ENCODE measurements at regions not wholly inside any gene's neighbourhood (a gene's known extent, or its start where the extent isn't known, plus 50 kb on each side); places are given as distances from the start of the nearest gene placed in this dataset.

DNA sequence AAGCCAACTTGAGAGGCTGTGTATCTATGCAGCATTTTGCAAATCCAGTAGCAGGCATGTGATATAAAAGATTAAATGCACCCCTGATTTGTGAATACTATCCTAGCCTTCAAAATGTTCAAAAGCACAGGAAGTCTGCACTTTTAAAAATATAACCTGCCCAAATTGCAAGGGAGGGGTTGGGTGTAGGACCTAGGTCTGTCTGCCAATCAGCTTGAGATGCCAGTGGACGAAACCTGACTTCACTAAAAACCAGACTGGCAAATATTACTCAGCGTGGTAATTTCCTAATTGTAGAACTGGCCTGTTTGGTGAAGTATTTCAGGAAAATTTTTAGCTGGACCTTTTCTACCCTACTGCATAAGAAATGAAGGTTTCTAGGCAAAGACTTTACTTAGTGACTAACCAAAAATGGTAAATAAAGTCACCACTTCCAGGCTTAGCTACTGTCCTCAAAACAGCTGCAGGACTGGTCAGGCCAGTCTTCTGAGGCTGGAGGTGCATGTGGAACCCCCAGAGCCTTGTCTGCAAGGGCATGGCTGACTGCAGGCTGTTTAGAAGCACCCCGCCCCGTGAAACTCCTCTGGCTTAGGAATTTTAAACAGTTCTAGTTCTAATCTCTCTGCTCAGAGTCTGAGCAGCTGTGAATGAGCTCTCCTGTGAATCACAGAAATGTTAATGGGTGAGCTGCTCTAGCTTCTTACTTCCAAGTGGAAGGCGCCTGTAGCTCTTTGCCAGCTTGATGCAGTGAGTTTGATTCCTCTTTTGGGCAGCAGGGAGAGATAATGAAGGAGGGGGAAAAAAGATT is 104.4 kb upstream of the ESR1 start:
- no peak overlapping the region for H3K27ac Mint-ChIP-seq
- H3K4me1 Mint-ChIP-seq, result peaks cover 24% of the 10 kb centered on the region
- no peak overlapping the region for H3K4me3 Mint-ChIP-seq
- DNase-seq, result peak; percentile 69
- Histone ChIP-seq H3K27me3 (ENCODE audit: control insufficient read depth, insufficient read depth, low read length, poor library complexity, severe bottlenecking) (no peaks in the 10 kb centered on the region), H3K9me3 (ENCODE audit: control insufficient read depth, low read length) (no peaks in the 10 kb centered on the region), H3K9ac (ENCODE audit: extremely low read depth, low read length, poor library complexity, severe bottlenecking) (no peak overlapping the region), H3K36me3 (ENCODE audit: control insufficient read depth, insufficient read depth, low read length) (no peaks in the 10 kb centered on the region), H3K4me3 (ENCODE audit: low read length) (no peak overlapping the region), H3K27ac (ENCODE audit: low read depth, low read length) (no peak overlapping the region), H3K4me1 (ENCODE audit: control insufficient read depth, insufficient read depth, low read length) (peaks cover 15% of the 10 kb centered on the region)
- H3K36me3 Mint-ChIP-seq (ENCODE audit: low read depth), result no peaks in the 10 kb centered on the region
- H3K27me3 Mint-ChIP-seq (ENCODE audit: insufficient read depth), result no peaks in the 10 kb centered on the region
- no peaks in the 10 kb centered on the region for H3K9me3 Mint-ChIP-seq
- TF ChIP-seq, protein P1, sequence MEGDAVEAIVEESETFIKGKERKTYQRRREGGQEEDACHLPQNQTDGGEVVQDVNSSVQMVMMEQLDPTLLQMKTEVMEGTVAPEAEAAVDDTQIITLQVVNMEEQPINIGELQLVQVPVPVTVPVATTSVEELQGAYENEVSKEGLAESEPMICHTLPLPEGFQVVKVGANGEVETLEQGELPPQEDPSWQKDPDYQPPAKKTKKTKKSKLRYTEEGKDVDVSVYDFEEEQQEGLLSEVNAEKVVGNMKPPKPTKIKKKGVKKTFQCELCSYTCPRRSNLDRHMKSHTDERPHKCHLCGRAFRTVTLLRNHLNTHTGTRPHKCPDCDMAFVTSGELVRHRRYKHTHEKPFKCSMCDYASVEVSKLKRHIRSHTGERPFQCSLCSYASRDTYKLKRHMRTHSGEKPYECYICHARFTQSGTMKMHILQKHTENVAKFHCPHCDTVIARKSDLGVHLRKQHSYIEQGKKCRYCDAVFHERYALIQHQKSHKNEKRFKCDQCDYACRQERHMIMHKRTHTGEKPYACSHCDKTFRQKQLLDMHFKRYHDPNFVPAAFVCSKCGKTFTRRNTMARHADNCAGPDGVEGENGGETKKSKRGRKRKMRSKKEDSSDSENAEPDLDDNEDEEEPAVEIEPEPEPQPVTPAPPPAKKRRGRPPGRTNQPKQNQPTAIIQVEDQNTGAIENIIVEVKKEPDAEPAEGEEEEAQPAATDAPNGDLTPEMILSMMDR (conservative IDR thresholded peaks at IDR 0.05), result no peak
- WGBS, 2 experiments (ENCODE audit: insufficient coverage in 1 of 2, insufficient read length in 1 of 2), result 88 to 96% methylated on average over 3 to 5 of the region's 5 CpGs

GRCh38 chr6:151704383-151704782 is 103.1 kb upstream of the ESR1 start:
- Mint-ChIP-seq H3K27ac (no peak overlapping the region), H3K4me3 (no peak overlapping the region), H3K27me3 (ENCODE audit: insufficient read depth) (no peaks in the 10 kb centered on the region), H3K36me3 (ENCODE audit: low read depth) (no peaks in the 10 kb centered on the region), H3K9me3 (no peaks in the 10 kb centered on the region), H3K4me1 (peaks cover 27% of the 10 kb centered on the region)
- H3K4me1 ChIP-seq (ENCODE audit: control insufficient read depth, insufficient read depth, low read length), result peaks cover 15% of the 10 kb centered on the region
- 91 to 95% methylated on average over 4 to 5 of the region's 5 CpGs for WGBS, 2 experiments (ENCODE audit: insufficient coverage in 1 of 2, insufficient read length in 1 of 2)
- no peak overlapping the region for H3K4me3 ChIP-seq (ENCODE audit: low read length)
- no peaks in the 10 kb centered on the region for H3K36me3 ChIP-seq (ENCODE audit: control insufficient read depth, insufficient read depth, low read length)
- H3K9ac ChIP-seq (ENCODE audit: extremely low read depth, low read length, poor library complexity, severe bottlenecking), result no peak overlapping the region
- H3K27me3 ChIP-seq (ENCODE audit: control insufficient read depth, insufficient read depth, low read length, poor library complexity, severe bottlenecking), result no peaks in the 10 kb centered on the region
- no peak overlapping the region for H3K27ac ChIP-seq (ENCODE audit: low read depth, low read length)
- no peaks in the 10 kb centered on the region for H3K9me3 ChIP-seq (ENCODE audit: control insufficient read depth, low read length)
- TF ChIP-seq, protein P1 (conservative IDR thresholded peaks at IDR 0.05), result no peak
- no peak for DNase-seq

DNA sequence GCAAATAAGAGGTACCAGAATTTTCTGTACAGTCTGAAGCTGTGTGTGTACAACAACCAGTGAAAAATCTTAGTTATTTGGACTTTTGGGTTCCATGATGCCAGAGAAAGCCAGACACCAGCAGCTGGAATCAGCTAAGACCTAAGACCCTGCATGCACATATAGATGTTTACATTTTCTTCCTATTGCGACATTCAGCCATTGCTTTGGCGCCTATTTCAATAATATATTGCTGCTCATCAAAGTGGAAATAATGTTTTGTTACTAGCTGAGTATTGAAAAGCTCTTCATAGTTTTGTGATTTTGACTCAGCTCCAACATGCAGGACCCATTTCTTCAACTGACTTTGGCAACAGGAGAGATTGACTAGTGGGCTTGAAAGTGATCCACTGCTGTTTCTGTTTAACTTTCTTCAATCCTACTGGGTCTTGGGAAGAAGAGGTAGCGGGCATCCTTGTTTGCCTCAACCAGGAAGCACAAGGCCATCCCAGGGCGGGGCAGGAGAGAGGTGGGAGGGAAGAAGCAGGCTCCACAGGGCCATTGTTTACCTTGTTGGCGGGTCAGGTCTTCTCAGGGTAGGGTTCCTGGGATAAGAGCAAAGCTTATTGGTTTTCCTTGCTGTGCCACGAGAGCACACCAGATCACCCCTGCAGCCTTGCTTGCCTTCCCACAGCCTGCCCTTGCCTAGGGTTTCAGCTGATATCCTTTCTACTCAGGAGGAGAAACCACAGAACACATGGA is 101.3 kb upstream of the ESR1 start:
- Mint-ChIP-seq H3K36me3 (ENCODE audit: low read depth) (peaks cover 1% of the 10 kb centered on the region), H3K4me3 (no peak overlapping the region), H3K4me1 (peaks cover 27% of the 10 kb centered on the region), H3K27me3 (ENCODE audit: insufficient read depth) (no peaks in the 10 kb centered on the region), H3K27ac (no peak overlapping the region), H3K9me3 (peaks cover 3% of the 10 kb centered on the region)
- 85 to 96% methylated on average over 4 to 6 of the region's 6 CpGs for WGBS, 2 experiments (ENCODE audit: insufficient coverage in 1 of 2, insufficient read length in 1 of 2)
- Histone ChIP-seq H3K9me3 (ENCODE audit: control insufficient read depth, low read length) (no peaks in the 10 kb centered on the region), H3K4me1 (ENCODE audit: control insufficient read depth, insufficient read depth, low read length) (peaks cover 15% of the 10 kb centered on the region), H3K4me3 (ENCODE audit: low read length) (no peak overlapping the region), H3K9ac (ENCODE audit: extremely low read depth, low read length, poor library complexity, severe bottlenecking) (no peak overlapping the region), H3K27me3 (ENCODE audit: control insufficient read depth, insufficient read depth, low read length, poor library complexity, severe bottlenecking) (no peaks in the 10 kb centered on the region), H3K36me3 (ENCODE audit: control insufficient read depth, insufficient read depth, low read length) (no peaks in the 10 kb centered on the region), H3K27ac (ENCODE audit: low read depth, low read length) (no peak overlapping the region)
- TF ChIP-seq, protein P1 (conservative IDR thresholded peaks at IDR 0.05), result no peak
- peak; percentile 62 for DNase-seq

All from endodermal cell (in vitro differentiated cells).